Glomerular visceral epithelial cell (primary cell): ENCODE measurements at regions not wholly inside any gene's neighbourhood (a gene's known extent, or its start where the extent isn't known, plus 50 kb on each side); places are given as distances from the start of the nearest gene placed in this dataset.
A peak's percentile ranks its signal among the peaks of the same experiment; 100 is the strongest.
"Not testable (repeated sequence)": the region's sequence is repeated elsewhere in the genome, so short reads cannot be mapped to it uniquely, and the experiment has no call there.

ENCODE experiments used
- DNase-seq: peaks from one replicate; pipeline ENCODE4 v3.0.0-alpha.2; 2016; ENCODE audit errors: extremely low spot score

- peak; percentile 54 for DNase-seq
These were observed 562.8 kb downstream of the NR2F2 start for GRCh38 chr15:96893159-96893906.

GRCh38 chr15:96894659-96895058 is 564.2 kb downstream of the NR2F2 start:
- DNase-seq, result no peak

- DNase-seq, result no peak
These were observed 566.3 kb downstream of the NR2F2 start for GRCh38 chr15:96896766-96897165.

GRCh38 chr15:96914081-96914480 is 583.6 kb downstream of the NR2F2 start:
- no peak for DNase-seq

- no peak for DNase-seq
These were observed 586.2 kb downstream of the NR2F2 start for GRCh38 chr15:96916750-96917149.

- no peak for DNase-seq
These were observed 594.1 kb downstream of the NR2F2 start for GRCh38 chr15:96924570-96924969.

GRCh38 chr15:96947296-96948229 is 617.1 kb downstream of the NR2F2 start:
- peak; percentile 1 for DNase-seq

- DNase-seq, result no peak
These were observed 618.5 kb downstream of the NR2F2 start for GRCh38 chr15:96948981-96949380.

- DNase-seq, result no peak
These were observed 628.2 kb downstream of the NR2F2 start for GRCh38 chr15:96958721-96959120.

- DNase-seq, result no peak
These were observed 629.0 kb downstream of the NR2F2 start for GRCh38 chr15:96959501-96959900.

GRCh38 chr15:96960711-96961480 is 630.4 kb downstream of the NR2F2 start:
- DNase-seq, result no peak

- no peak for DNase-seq
These were observed 636.1 kb downstream of the NR2F2 start for GRCh38 chr15:96966554-96966953.

GRCh38 chr15:96969732-96970710 is 639.5 kb downstream of the NR2F2 start:
- no peak for DNase-seq

GRCh38 chr15:96972201-96972600 is 641.7 kb downstream of the NR2F2 start:
- DNase-seq, result peak; percentile 4

- DNase-seq, result no peak
These were observed 644.3 kb downstream of the NR2F2 start for GRCh38 chr15:96974761-96975160.

- DNase-seq, result no peak
These were observed 647.4 kb downstream of the NR2F2 start for GRCh38 chr15:96977886-96978285.

- no peak for DNase-seq
These were observed 648.5 kb downstream of the NR2F2 start for GRCh38 chr15:96978937-96979473.

GRCh38 chr15:96984121-96984671 is 653.7 kb downstream of the NR2F2 start:
- DNase-seq, result not testable (repeated sequence)

GRCh38 chr15:96992817-96993216 is 662.3 kb downstream of the NR2F2 start:
- DNase-seq, result no peak

GRCh38 chr15:96997538-96997937 is 667.0 kb downstream of the NR2F2 start:
- no peak for DNase-seq
